C4-2B (cell line): ENCODE measurements at regions not wholly inside any gene's neighbourhood (a gene's known extent, or its start where the extent isn't known, plus 50 kb on each side); places are given as distances from the start of the nearest gene placed in this dataset.

Source experiments
- H3K27ac ChIP-seq: fragments of 450-650 bp; 2 replicates; pipeline ENCODE4 v1.5.1; 2017
- ZFX ChIP-seq: fragments of 450-650 bp; IDR thresholded peaks from 2 replicates; pipeline ENCODE4 v1.6.1; 2017
- TF ChIP-seq, protein P1 (sequence below): fragments of 450-650 bp; conservative IDR thresholded peaks from 2 replicates; pipeline ENCODE4 v1.5.1; 2017; ENCODE audit warnings: mild to moderate bottlenecking

DNA sequence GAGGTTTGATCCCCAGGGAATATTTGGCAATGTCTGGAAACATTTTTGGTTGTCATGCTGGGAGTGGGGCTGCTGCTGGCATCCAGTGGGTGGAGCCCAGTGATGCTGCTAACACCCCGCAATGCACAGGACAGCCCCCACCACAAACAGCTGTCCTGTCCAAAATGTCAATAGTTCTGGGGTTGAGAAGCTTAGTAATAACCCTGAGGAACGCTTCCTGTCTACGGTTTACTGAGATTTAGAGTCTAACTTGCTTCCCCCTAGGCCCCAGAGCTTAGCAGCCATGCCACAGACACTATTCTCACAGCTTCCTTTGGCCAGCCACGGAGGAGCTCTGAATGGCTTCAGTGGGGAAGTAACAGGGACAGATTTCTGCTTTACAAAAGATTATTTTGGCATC lies 66.5 kb downstream of the MSX2 start:
- no peak overlapping the region for H3K27ac ChIP-seq
- no peak for TF ChIP-seq ZFX
- TF ChIP-seq, protein P1, sequence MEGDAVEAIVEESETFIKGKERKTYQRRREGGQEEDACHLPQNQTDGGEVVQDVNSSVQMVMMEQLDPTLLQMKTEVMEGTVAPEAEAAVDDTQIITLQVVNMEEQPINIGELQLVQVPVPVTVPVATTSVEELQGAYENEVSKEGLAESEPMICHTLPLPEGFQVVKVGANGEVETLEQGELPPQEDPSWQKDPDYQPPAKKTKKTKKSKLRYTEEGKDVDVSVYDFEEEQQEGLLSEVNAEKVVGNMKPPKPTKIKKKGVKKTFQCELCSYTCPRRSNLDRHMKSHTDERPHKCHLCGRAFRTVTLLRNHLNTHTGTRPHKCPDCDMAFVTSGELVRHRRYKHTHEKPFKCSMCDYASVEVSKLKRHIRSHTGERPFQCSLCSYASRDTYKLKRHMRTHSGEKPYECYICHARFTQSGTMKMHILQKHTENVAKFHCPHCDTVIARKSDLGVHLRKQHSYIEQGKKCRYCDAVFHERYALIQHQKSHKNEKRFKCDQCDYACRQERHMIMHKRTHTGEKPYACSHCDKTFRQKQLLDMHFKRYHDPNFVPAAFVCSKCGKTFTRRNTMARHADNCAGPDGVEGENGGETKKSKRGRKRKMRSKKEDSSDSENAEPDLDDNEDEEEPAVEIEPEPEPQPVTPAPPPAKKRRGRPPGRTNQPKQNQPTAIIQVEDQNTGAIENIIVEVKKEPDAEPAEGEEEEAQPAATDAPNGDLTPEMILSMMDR: no peak

- no peak overlapping the region for H3K27ac ChIP-seq
- no peak for TF ChIP-seq ZFX
- TF ChIP-seq, protein P1: no peak
Measured at GRCh38 chr5:174789596-174789995, 65.2 kb downstream of the MSX2 start.

DNA sequence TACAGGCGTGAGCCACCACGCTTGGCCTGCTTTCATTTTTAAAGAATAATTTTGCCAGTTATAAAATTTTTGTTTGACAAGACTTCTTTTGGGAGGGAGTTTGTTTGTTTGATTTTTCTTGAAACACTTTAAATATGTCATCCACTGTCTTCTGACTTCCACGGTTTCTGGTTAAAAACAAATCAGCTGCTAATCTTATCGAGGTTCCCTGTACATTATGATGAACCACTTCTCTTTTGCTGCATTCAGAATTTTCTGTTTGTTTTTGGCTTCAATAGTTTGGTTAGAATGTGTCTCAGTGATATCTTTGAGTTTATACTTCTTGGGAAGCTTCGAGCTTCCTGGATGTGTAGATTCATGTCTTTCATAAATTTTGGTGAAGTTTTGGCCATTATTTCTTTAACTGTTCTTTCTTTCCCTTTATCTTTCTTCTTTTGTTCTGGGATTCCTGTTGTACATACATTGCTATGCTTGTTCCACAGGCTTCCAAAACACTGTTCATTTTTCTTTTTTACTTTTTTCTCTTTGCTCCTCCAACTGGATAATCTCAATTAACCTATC lies 60.8 kb downstream of the MSX2 start:
- TF ChIP-seq, protein P1: no peak
- TF ChIP-seq ZFX: no peak
- no peak overlapping the region for H3K27ac ChIP-seq
